ENCODE measurements at regions not wholly inside any gene's neighbourhood (a gene's known extent, or its start where the extent isn't known, plus 50 kb on each side); places are given as distances from the start of the nearest gene placed in this dataset.
"Not testable (repeated sequence)": the region's sequence is repeated elsewhere in the genome, so short reads cannot be mapped to it uniquely, and the experiment has no call there.

GRCh38 chr9:80797101-80797829, 892.1 kb downstream of the TLE1 start:
- DNase-seq, result no peak

- no peak for DNase-seq
Measured at GRCh38 chr9:80796632-80797031, 892.7 kb downstream of the TLE1 start.

GRCh38 chr9:80794197-80794596, 895.1 kb downstream of the TLE1 start:
- no peak for DNase-seq

- DNase-seq, result no peak
Measured at GRCh38 chr9:80793706-80794105, 895.6 kb downstream of the TLE1 start.

GRCh38 chr9:80792726-80793125, 896.6 kb downstream of the TLE1 start:
- DNase-seq, result no peak

GRCh38 chr9:80791836-80792235, 897.5 kb downstream of the TLE1 start:
- DNase-seq, result no peak

- DNase-seq, result no peak
Measured at GRCh38 chr9:80790764-80791163, 898.6 kb downstream of the TLE1 start.

GRCh38 chr9:80789831-80790230, 899.5 kb downstream of the TLE1 start:
- DNase-seq, result peak; percentile 22

GRCh38 chr9:80787636-80788035, 901.7 kb downstream of the TLE1 start:
- DNase-seq, result no peak

- DNase-seq, result no peak
Measured at GRCh38 chr9:80784647-80785046, 904.7 kb downstream of the TLE1 start.

- DNase-seq, result no peak
Measured at GRCh38 chr9:80775971-80776370, 913.4 kb downstream of the TLE1 start.

GRCh38 chr9:80775530-80775929, 913.8 kb downstream of the TLE1 start:
- peak; percentile 9 for DNase-seq

- DNase-seq, result no peak
Measured at GRCh38 chr9:80771555-80772347, 917.6 kb downstream of the TLE1 start.

- DNase-seq, result no peak
Measured at GRCh38 chr9:80763536-80763935, 925.8 kb downstream of the TLE1 start.

GRCh38 chr9:80755586-80755985, 933.8 kb downstream of the TLE1 start:
- no peak for DNase-seq

GRCh38 chr9:80747056-80747455, 942.3 kb downstream of the TLE1 start:
- not testable (repeated sequence) for DNase-seq

- DNase-seq, result no peak
Measured at GRCh38 chr9:80732506-80732905, 956.8 kb downstream of the TLE1 start.

- DNase-seq, result no peak
Measured at GRCh38 chr9:80720579-80720978, 968.8 kb downstream of the TLE1 start.

- DNase-seq, result no peak
Measured at GRCh38 chr9:80707120-80707519, 982.2 kb downstream of the TLE1 start.

GRCh38 chr9:80701061-80701460, 988.3 kb downstream of the TLE1 start:
- DNase-seq, result no peak

GRCh38 chr9:80699511-80699998, 989.8 kb downstream of the TLE1 start:
- DNase-seq, result peak; percentile 62

- DNase-seq, result peak; percentile 43
Measured at GRCh38 chr9:80698725-80699410, 990.5 kb downstream of the TLE1 start.

- DNase-seq, result no peak
Measured at GRCh38 chr9:80692751-80693150, 996.6 kb downstream of the TLE1 start.

- no peak for DNase-seq
Measured at GRCh38 chr9:80691229-80691628, 998.1 kb downstream of the TLE1 start.
